GM12878 (cell line): ENCODE measurements at regions not wholly inside any gene's neighbourhood (a gene's known extent, or its start where the extent isn't known, plus 50 kb on each side); places are given as distances from the start of the nearest gene placed in this dataset.

Experiments
- ATAC-seq: fragments of 200-7000 bp; cut with Tn5 transposase; 3 replicates; pipeline ENCODE4 v1.9.1; 2020; ENCODE audit warnings: mild to moderate bottlenecking, moderate library complexity
- BruUV-seq: library from RNA; stranded (reverse); fragments of 400-500 nt; replicated peaks from 2 replicates; lab custom pipeline; 2021; lab: Mats Ljungman, UMichigan
- CTCF ChIA-PET: fragments of 300-600 bp; sonication (Branson Sonifier 250); formaldehyde crosslinking; extraction: SDS; loops from one replicate; lab custom pipeline; 2021; ENCODE audit warnings: inconsistent platforms; lab: Yijun Ruan, JAX
- POLR2A ChIA-PET: fragments of 350-600 bp; formaldehyde crosslinking; extraction: SDS; loops from one replicate; lab custom pipeline; 2021; ENCODE audit warnings: inconsistent platforms; lab: Charles Lee
- RAD21 ChIA-PET: fragments of 300-600 bp; sonication (Branson Sonifier 250); formaldehyde crosslinking; loops from one replicate; lab custom pipeline; 2023; ENCODE audit warnings: antibody characterized with exemption; ENCODE audit not compliant: unreplicated experiment; lab: Charles Lee
- SMC1A ChIA-PET: fragments of 300-600 bp; sonication (Branson Sonifier 250); formaldehyde crosslinking; loops from one replicate; lab custom pipeline; 2023; ENCODE audit not compliant: unreplicated experiment, uncharacterized antibody; lab: Charles Lee
- DNase-seq: peaks from one replicate; pipeline ENCODE4 v3.0.0-alpha.2; 2011; ENCODE audit warnings: low read depth, low spot score
- FAIRE-seq: peaks from 3 replicates; lab custom pipeline; 2011; peaks lifted over from hg19 to GRCh38; lab: Jason Lieb, UNC
- H2AFZ ChIP-seq: 2 replicates; pipeline ENCODE4 v1.6.0; 2011; ENCODE audit warnings: low read depth, low read length, control low read depth; ENCODE audit not compliant: control insufficient read depth
- H3K27ac ChIP-seq: 2 replicates; pipeline ENCODE4 v1.5.1; 2011; ENCODE audit warnings: control low read depth; ENCODE audit not compliant: control insufficient read depth, insufficient read depth
- H3K27me3 ChIP-seq, 2 experiments: replicated peaks in 1 of 2; 2 replicates each; pipeline versions ENCODE4 v1.6.0 to v1.6.1; 2011; ENCODE audit warnings: low read length in 1 of 2; ENCODE audit not compliant: control insufficient read depth in 2 of 2, insufficient read depth in 2 of 2
- H3K36me3 ChIP-seq, 2 experiments: 2 replicates each; pipeline ENCODE4 v1.5.1; 2011; ENCODE audit warnings: low read length in 1 of 2; ENCODE audit not compliant: control insufficient read depth in 2 of 2, insufficient read depth in 2 of 2
- H3K4me1 ChIP-seq: 2 replicates; pipeline ENCODE4 v1.6.1; 2011; ENCODE audit warnings: mild to moderate bottlenecking, low read length, moderate library complexity, mixed read lengths; ENCODE audit not compliant: control insufficient read depth, insufficient read depth
- H3K4me2 ChIP-seq: 2 replicates; pipeline ENCODE4 v1.6.0; 2011; ENCODE audit warnings: control low read depth; ENCODE audit not compliant: control insufficient read depth, insufficient read depth
- H3K4me3 ChIP-seq: fragments of 200-600 bp; sonication (generic); 2 replicates; pipeline ENCODE4 v1.5.1; 2016
- H3K79me2 ChIP-seq: 2 replicates; pipeline ENCODE4 v1.6.0; 2011; ENCODE audit warnings: low read length; ENCODE audit not compliant: control insufficient read depth, insufficient read depth
- H3K9ac ChIP-seq: 2 replicates; pipeline ENCODE4 v1.8.0; 2011; ENCODE audit warnings: low read length, control low read depth, mixed read lengths; ENCODE audit not compliant: control insufficient read depth, insufficient read depth
- H3K9me3 ChIP-seq: replicated peaks from 3 replicates; pipeline ENCODE4 v1.5.1; 2011; ENCODE audit warnings: mild to moderate bottlenecking, low read length; ENCODE audit not compliant: control insufficient read depth, insufficient read depth
- H4K20me1 ChIP-seq: 2 replicates; pipeline ENCODE4 v1.6.0; 2011; ENCODE audit not compliant: control insufficient read depth, insufficient read depth
- ASH2L ChIP-seq: fragments of 300-600, 200-600 bp; sonication (generic); IDR thresholded peaks from 2 replicates; pipeline ENCODE4 v1.6.1; 2017; ENCODE audit warnings: low read depth, mild to moderate bottlenecking, borderline replicate concordance
- E2F8 ChIP-seq: fragments of 450-650 bp; IDR thresholded peaks from 2 replicates; pipeline ENCODE4 v1.6.1; 2018; ENCODE audit warnings: mild to moderate bottlenecking, low read depth, moderate library complexity; ENCODE audit not compliant: partially characterized antibody
- IRF4 ChIP-seq: IDR thresholded peaks from 2 replicates; pipeline ENCODE4 v1.6.1; 2011; ENCODE audit warnings: low read depth, low read length
- MTA3 ChIP-seq: IDR thresholded peaks from 2 replicates; pipeline ENCODE4 v1.6.1; 2012; ENCODE audit warnings: low read length, inconsistent platforms, borderline replicate concordance
- RELA ChIP-seq: fragments of 450-650 bp; IDR thresholded peaks from 2 replicates; pipeline ENCODE4 v1.8.0; 2014; ENCODE audit warnings: borderline replicate concordance; ENCODE audit not compliant: partially characterized antibody
- SMAD5 ChIP-seq: IDR thresholded peaks from 2 replicates; pipeline ENCODE4 v1.6.1; 2016; ENCODE audit warnings: antibody characterized with exemption, low read depth
- ZNF687 ChIP-seq: fragments of 450-650 bp; IDR thresholded peaks from 2 replicates; pipeline ENCODE4 v1.6.1; 2017; ENCODE audit warnings: mild to moderate bottlenecking, moderate library complexity
- in situ Hi-C: fragments of 300-500 bp; cut with MboI; formaldehyde crosslinking; loops from 9 replicates; pipeline ENCODE4 v1.14.3; 2018; ENCODE audit warnings: mixed read lengths
- intact Hi-C: fragments of 100-400 bp; cut with micrococcal nuclease; formaldehyde crosslinking; loops from one replicate; pipeline ENCODE4 v1.14.2; 2022; ENCODE audit not compliant: unreplicated experiment
- TF ChIP-seq, protein P1 (sequence below): fragments of 150-350 bp; IDR thresholded peaks from 2 replicates; pipeline ENCODE4 v1.6.1; 2016; ENCODE audit warnings: low read depth, low read length

DNA sequence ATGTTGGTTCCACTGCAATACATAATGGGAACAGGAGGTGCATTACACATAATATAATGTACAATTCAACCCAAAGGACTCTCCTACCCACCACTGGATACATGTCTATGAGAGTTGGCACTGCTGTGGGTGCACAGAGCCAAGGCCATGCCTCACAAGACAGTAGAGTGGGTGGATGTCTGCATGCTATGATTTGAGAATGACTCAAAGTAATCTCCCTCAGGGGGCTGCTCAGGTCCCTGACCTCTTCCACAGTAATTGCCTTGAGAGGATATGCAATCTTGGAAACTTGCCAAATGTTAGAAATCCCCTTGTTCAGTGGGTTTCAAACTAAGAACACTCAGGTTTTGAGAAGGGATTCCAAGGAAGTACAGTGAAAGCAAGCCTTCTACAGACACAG, 79.0 kb downstream of the ANKEF1 start:
- no TSS peak for BruUV-seq
- FAIRE-seq = no peak
- no peaks in the 10 kb centered on the region for H3K36me3 ChIP-seq
- SMC1A ChIA-PET = interaction anchor here (1.1 kb wide), 1 partner anchor 9 kb away, joined by 3 read pairs; no protein-coding TSS in a partner anchor
- no peaks in the 10 kb centered on the region for H4K20me1 ChIP-seq
- H3K9ac ChIP-seq = no peak overlapping the region
- no peak overlapping the region for H3K27ac ChIP-seq
- no peaks in the 10 kb centered on the region for H3K79me2 ChIP-seq
- H3K27me3 ChIP-seq = no peaks in the 10 kb centered on the region; a peak in 1 of 4 replicates
- H3K4me1 ChIP-seq = no peaks in the 10 kb centered on the region
- POLR2A ChIA-PET = no interaction called here
- RAD21 ChIA-PET = no interaction called here
- no peaks in the 10 kb centered on the region for H3K9me3 ChIP-seq
- H2AFZ ChIP-seq = no peak overlapping the region
- ATAC-seq = no peak
- in situ Hi-C loops = no loop called here
- intact Hi-C loops = no loop called here
- DNase-seq = no peak
- TF ChIP-seq MTA3 (no peak), RELA (no peak), ASH2L (no peak), IRF4 (no peak)
- CTCF ChIA-PET = no interaction called here
- H3K4me3 ChIP-seq = no peak overlapping the region
- no peak overlapping the region for H3K4me2 ChIP-seq

DNA sequence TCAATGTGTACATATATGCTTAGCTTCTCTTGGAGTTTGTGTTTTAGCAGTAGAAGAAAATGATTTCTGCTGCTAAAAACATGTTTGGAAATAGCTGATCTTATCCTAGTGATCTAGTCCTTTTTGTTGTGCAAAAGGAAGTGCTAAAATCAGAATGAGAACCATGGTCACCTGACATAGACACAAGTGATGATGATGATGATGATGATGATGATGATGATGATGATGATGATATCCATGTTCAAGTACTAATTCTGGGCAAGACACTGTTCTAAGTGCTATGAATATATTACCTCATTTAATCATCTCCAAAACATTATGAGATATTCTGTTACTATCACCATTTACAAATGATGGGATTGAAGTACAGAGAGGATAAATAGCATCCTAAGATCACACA, 79.8 kb downstream of the ANKEF1 start:
- CTCF ChIA-PET = interaction anchor here (1.4 kb wide), 1 partner anchor 22 kb away, joined by 3 read pairs; no protein-coding TSS in a partner anchor
- SMC1A ChIA-PET = interaction anchor here (1.1 kb wide), 1 partner anchor 10 kb away, joined by 3 read pairs; no protein-coding TSS in a partner anchor
- ATAC-seq = no peak
- TF ChIP-seq ZNF687 (no peak), E2F8 (no peak), SMAD5 (no peak)
- TF ChIP-seq, protein P1, sequence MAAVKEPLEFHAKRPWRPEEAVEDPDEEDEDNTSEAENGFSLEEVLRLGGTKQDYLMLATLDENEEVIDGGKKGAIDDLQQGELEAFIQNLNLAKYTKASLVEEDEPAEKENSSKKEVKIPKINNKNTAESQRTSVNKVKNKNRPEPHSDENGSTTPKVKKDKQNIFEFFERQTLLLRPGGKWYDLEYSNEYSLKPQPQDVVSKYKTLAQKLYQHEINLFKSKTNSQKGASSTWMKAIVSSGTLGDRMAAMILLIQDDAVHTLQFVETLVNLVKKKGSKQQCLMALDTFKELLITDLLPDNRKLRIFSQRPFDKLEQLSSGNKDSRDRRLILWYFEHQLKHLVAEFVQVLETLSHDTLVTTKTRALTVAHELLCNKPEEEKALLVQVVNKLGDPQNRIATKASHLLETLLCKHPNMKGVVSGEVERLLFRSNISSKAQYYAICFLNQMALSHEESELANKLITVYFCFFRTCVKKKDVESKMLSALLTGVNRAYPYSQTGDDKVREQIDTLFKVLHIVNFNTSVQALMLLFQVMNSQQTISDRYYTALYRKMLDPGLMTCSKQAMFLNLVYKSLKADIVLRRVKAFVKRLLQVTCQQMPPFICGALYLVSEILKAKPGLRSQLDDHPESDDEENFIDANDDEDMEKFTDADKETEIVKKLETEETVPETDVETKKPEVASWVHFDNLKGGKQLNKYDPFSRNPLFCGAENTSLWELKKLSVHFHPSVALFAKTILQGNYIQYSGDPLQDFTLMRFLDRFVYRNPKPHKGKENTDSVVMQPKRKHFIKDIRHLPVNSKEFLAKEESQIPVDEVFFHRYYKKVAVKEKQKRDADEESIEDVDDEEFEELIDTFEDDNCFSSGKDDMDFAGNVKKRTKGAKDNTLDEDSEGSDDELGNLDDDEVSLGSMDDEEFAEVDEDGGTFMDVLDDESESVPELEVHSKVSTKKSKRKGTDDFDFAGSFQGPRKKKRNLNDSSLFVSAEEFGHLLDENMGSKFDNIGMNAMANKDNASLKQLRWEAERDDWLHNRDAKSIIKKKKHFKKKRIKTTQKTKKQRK = no peak

More for the DNA sequence above, 79.8 kb downstream of the ANKEF1 start:
- no peaks in the 10 kb centered on the region for H3K9me3 ChIP-seq
- no peaks in the 10 kb centered on the region for H4K20me1 ChIP-seq
- H2AFZ ChIP-seq = no peak overlapping the region
- FAIRE-seq = no peak
- no peak overlapping the region for H3K4me2 ChIP-seq
- no TSS peak for BruUV-seq
- H3K4me3 ChIP-seq = no peak overlapping the region
- ChIA-PET POLR2A (no interaction called here), RAD21 (no interaction called here)
- H3K79me2 ChIP-seq = no peaks in the 10 kb centered on the region
- no peak overlapping the region for H3K27ac ChIP-seq
- H3K27me3 ChIP-seq = no peaks in the 10 kb centered on the region; a peak in 1 of 4 replicates
- no peak for DNase-seq
- H3K36me3 ChIP-seq = no peaks in the 10 kb centered on the region
- in situ Hi-C loops (no loop called here), intact Hi-C loops (no loop called here)
- no peak overlapping the region for H3K9ac ChIP-seq
- no peaks in the 10 kb centered on the region for H3K4me1 ChIP-seq
